ENCODE measurements at regions not wholly inside any gene's neighbourhood (a gene's known extent, or its start where the extent isn't known, plus 50 kb on each side); places are given as distances from the start of the nearest gene placed in this dataset.

DNA sequence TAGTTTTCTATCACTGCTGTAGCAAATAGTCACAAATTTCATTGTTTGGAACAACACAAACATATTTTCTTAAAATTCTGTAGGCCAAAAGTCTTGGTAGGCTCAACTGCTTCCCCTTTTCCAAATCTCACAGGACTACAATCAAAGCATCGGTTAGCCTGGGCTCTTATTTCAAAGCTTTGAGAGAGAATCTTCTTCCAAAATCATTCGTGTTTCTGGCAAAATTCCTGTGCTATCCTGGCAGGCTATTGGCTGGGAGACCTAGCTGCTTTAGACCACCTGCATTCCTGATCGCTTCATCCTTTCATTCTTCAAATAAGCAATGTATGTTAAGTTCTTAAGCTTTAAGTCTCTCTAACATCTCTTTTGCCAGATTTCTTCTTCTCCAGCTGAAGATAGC is 629.8 kb upstream of the CDH18 start:
- DNase-seq = no peak

DNA sequence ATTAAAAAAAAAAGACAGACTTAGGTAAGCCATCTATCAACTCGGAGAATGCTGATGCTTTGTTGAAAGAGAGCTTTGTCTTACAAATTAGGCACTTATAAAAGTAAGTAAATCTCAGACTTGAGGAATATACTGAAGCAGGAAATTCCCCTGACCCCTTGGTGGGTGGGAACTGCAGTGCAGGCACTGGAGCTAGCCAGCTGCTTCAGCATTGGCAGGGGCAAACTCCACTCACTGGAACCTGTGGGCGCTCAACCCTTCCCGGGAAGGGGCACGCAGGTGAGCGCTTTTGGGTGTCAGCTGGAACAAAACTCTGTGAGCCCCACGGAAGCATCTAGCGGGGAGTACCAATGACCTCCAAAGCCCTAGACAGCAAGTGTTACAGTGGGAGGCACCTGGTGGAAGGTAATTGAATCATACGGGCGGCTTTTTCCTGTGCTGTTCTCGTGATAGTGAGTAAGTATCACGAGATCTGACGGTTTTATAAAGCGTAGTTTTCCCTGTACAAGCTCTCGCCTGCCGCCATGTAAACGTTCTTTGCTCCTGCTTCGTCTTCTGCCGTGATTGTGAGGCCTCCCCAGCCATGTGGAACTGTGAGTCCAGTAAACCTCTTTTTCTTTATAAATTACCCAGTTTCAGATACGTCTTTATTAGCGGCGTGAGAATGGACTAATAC is 628.0 kb upstream of the CDH18 start:
- no peak for DNase-seq

DNA sequence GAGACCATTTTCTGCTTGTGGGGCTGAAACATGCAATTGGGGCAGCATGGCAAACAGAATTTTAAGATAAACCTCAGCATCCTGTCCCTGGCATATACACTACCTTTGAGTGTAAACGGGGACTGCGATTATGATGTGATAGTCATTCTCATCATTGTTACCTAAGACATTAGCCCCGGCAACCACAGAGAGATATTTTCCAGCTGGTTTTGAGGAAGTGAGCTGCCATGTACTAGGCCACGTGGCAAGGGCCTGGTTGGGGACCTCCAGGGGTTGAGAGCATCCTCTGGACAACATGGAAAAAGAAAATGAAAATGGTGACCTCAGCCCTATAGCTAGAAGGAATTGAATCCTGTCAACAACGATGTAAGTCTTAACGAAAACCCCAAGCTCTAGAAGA is 623.6 kb upstream of the CDH18 start:
- peak; percentile 14 for DNase-seq

DNA sequence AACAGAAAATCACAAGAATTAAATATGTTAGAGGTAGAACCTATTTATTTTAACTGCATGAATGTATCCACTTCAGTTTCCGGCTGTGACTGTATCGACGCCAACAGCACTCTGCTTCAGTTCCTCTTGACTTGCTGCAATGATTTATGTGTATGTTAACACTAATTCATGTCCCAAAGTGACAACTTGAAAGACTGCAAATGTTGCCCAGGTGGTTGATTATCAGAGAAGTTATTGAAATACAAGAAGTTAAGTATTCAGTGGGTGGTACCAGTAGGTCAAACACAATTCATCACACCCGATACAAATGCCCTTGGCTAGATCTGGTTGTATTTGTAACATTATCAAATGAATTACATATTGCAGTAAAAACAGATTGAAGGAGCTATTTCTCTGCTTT is 622.7 kb upstream of the CDH18 start:
- peak; percentile 41 for DNase-seq

DNA sequence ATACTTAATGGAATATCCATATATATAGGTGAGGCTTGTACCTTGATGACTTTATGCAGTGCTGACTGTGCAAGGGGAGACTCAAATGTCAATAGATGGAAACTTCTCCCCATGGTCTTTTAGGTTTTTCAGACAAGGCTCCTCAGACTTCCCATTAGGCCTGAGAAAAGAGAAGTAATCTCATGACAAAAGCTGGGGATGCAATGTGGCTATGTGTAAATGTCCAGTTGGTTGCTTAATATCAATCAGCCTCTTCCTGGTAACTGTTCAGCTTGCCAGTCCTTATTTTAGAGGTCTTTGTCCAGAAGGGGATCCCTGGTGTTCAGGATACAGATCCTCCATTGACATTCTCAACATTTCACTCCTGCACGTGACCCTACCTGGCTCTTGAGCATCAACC is 621.1 kb upstream of the CDH18 start:
- DNase-seq = peak; percentile 12

DNA sequence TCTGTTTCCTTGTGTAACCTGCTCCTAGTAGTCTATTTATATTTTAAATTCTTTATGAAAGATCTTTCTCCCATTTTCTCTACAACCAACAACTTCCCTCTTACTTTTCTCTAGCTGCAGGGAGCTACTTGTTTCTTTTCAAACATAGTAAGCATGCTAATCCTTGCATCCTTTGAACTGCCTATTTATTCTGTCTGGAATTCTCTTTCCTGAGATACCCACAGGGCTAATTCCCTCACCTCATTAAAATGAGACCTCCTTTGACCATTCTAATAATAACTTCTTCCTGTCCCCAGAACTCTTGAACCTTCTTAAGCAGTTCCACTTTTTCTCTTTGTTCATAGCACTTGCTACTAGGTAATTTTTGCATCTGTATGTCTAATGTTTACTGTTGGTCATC is 620.6 kb upstream of the CDH18 start:
- no peak for DNase-seq

DNA sequence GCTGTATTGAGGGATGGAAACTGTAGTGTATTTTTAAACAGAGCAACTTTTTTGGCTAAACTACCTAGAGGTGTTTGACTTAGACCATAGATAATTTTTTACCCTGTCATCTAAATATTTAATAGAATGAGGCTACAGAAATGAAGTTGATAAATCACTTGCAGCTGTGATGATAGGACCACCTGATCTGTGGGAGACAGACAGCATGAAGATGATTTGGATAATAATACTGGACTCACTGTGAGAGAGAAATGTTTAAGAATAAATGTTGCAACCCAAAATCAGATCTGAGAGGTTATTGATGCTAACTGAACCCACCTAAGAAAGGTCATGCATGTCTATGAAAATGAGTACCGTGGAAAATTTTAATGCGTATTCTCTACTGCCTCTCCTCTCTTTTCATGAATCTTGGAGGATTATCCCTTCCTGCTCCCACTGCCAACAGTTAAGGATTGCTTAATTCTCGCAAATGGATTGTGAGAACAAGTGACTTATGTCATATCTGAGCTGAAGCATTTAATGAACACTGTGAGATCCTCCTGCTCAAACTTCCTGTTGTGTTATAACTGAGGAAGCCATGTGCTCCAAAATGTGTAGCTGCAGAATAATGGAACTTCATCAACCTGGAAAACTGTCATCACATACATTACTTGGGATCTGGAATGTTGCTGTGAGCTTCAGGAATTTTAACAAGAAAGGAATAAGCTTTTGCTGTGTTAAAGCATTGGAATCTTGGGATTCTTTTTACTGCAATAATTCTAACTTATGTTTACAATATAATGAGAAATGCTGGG is 617.9 kb upstream of the CDH18 start:
- DNase-seq = no peak

DNA sequence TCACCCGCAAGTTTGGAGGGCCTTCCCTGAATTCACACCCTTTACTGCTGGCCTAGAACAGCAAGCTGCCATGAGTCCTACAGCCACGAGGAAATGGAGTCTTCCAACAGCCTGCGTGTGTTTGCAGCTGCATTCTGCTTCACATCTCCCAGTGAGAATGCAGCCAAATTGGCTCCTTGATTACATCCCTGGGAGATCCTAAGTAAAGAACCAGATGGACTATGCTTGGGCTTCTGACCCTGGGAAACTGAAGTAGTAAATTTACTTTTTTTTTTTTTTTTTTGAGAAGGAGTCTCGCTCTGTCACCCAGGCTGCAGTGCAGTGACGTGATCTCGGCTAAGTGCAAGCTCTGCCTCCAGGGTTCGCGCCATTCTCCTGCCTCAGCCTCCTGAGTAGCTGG is 617.0 kb upstream of the CDH18 start:
- no peak for DNase-seq

DNA sequence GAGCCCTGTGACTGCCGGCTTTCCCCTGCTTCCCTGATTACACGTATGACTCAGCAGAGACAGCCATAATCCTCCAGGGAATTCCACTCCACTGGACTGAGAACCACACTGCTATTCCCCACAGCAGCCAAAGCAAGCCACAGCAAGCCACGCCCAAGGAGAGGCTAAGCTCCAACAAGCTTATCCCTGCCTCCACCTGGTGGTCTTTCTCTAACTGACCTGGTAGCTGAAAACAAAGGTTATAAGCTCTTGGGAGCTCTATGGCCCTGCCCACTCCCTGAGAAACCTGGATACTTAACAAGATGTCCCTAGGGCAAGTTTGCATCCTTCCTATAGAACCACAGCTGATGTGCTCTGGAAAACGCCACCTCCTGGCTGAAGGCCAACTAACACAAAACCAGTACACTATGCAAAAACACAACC is 613.7 kb upstream of the CDH18 start:
- DNase-seq = no peak

DNA sequence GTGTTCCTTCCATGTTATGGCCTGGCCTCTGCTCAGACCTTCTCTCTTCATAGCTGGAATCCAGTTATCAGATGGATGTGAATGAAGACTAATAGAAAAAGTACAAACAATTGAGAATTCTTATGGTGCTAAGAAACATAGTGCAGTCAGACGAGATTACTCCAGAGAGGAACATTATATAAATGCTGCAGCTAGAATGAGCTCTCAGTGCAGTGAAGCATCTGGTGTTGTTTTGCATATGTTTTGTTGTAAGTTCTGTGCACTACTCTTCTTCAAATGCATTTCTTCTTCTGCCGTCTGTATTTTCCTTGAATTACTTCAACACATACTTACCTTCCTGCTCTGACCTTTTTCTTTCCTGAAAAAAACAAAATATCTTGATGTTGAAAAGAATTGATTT is 602.4 kb upstream of the CDH18 start:
- DNase-seq = no peak

DNA sequence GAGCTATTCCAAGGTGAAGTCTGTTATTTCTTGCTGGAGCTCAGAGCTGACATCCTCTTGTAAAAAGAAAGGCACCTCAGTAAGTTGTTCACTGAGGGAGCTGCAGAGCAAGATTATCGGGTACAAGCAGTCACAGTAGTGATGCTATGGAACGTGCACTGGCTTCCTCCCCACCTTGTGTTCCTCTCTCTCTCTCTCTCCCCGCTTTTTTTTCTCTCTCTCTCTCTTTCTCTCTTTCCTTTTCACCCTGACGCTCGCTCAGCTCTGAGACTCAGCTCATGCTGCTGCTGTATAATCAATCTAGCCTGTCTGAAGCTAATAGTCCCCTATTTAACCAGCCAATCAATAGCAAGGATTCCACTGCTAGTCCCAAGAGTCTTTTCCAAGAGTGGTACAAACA is 587.6 kb upstream of the CDH18 start:
- DNase-seq = no peak

DNA sequence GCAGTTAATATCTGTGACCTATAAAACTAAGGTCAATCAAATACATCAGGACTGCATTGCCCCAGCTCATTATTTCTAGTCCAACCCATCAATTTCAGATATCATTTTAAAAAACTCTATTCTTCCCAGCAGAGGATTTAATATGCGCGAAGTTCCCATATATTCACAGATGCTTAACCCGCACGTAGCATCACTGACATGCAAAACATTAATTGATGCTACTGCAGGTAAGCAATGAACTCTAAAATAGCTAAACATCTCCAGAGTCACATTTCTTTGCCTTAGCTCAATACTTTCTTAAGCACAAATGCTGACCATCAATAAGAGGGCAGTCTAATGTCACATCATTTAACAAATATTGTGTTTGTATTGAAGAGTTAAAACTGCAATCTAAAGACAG is 586.6 kb upstream of the CDH18 start:
- no peak for DNase-seq

DNA sequence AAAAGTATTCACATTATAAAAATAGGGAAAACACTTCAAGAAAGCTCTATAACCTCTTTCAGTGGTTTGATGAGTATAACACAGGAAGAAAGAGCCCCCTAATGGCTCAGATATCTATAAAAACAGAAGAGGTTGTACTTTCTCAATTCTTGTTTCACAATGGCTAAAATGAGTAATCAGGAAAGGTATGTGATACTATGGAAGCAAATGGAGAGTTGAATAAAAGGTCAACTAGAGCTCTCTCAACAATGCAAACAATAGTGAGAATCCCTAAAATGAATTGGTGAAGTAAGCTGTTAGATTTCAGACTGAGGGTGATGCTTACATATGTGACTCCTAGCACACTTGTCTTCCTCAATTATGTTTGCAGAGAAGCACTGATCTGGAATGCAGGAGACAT is 584.6 kb upstream of the CDH18 start:
- DNase-seq = peak; percentile 50

DNA sequence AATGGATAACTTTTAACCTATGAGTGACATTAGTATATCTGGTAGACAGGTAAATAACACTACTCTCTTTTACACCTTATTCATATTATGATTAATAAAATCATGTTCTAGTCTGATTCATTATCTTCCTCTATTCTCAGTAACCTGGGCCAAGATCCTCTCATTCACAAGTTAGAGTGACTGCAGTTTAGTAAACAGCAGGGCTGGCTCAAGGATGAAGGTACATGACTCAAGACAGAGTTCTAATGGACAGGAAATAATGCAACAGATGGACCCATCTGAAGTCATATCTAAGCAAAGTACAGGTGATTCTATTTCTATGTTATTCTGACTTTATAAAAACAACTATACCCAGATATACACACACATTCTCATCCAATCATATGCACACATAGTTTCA is 582.5 kb upstream of the CDH18 start:
- DNase-seq = no peak

DNA sequence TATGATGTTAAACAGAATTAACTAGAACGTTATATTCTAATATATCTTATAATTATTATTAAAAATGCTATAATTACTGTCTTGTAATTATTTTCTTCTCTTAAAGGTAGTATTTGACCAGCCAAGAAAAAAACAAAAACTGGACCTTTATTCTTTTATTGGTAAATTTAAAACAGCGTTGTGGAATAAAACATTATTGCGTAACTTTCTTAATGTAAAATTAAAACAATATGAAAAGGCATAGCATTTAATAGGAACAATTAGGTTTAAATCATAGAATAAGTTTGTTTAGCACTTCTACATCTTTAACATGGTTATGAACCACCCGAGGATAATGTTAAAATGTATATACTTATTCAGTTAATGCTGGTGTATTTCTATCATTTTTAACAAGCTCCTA is 574.5 kb upstream of the CDH18 start:
- DNase-seq = no peak

DNA sequence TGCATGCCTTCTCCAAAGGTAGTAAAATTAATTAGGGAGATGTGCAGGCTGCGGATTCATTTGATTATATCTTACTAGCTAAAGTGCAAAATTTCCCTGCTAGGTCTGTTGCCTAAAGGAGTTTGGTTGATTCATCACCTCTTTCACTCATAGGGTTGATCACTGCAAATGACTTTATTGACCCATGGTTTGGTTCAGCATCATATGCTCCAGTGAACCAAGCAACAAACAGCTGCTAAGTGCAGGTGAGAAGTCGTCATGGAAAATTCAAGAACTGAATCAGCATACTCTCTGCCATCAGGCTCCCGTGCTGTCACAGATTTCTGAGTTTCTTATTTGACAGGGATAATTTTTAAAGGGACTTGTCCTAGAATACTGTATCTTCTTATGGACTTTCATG is 571.8 kb upstream of the CDH18 start:
- no peak for DNase-seq

DNA sequence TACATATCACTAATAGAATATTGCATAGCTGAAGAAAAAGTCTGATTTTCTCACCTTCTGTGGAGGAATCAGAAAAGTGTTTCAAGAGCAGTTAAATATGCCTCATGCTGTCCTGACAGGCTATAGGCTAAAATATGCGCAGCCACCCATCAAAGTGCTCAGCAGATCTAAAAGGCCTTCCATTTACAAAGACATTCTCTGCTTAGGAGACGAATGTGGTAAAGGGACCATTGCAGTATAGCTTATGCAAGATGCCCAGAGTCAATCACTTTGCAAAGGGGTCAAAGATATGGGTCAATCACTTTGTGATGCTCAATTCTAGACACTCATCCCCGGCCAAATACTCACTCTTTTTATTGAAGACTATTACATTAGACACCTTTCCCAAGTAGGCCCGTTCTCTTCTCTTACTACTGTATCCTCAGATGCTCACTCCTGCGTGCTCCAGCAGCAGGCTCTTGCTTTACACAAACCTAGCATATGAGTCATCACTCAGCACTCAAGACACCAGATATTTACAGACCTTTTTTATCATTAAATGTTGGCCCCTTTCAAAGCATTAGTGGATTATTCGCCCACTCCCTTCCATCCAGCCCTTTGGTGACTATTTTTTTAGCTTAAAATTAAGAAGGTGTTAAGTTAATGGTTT is 568.2 kb upstream of the CDH18 start:
- no peak for DNase-seq

DNA sequence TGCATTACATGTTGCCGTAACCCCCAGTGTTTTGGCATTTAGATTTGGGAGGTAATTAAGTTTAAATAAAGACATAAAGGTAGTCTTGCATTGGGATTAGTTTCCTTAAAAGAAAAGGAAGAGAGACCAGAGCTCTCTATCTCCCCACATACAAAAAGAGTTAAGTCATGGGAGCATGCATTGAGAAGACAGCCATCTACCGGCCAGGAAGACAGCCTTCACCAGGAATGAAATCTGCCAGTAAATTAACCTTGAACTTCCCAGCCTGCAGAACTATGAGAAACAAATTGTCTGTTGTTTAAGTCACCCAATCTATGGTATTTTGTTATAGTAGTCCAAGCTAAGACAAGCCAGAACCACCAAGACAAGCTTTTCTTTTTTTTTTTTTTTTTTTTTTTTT is 567.0 kb upstream of the CDH18 start:
- peak; percentile 2 for DNase-seq

DNA sequence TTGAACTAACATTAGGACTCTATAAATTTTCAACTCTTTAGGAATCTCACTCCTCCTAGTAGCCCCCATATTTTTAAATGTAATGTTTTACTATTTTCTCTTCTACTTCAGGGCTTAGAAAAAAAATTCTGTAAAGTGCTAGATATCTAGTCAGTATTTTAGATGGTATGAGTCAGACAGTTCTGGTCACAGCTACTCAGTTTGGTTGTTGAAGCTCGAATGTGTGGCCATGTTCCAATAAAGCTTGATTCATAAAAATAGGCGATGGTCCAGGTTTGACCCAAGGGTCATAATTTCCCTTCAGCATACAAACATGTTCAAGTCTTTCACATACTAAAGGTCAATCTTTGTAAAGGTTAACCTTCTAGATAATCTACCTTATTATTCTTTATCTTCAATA is 566.0 kb upstream of the CDH18 start:
- DNase-seq = no peak

DNA sequence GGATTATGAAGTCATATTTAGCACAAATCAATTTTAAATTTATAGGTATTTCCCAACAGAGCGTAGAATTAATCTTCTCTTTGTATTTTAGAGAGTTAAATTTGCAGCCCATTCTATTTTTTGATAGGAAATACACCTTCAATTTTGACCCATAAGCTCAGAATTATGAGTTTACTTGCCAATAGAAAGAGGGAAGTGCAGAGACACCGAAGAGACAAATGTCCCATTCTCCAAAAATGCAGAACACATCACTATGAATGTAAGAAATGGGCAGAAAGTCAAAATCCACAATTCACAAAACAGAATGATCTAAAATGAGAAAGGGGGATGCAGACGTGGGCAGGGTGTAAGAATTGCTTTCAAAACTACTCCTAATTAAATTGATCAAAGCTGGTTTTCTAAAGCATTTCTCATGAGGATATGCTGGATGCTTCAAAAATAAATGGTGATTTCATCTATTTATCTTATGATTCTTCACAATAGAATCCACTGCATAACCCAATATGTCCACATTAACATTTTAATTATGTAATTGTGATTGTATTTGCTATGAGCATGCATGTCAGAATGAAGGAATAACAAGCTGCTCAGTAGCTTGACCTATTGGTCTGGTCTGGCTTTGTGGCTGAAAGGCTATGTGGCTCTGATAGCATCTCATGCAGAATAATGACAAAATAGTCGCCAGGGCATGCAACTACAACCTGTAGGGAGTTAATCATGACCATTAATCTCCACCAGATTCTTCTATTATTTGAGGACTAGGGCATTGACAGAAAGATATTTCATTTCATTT is 550.1 kb upstream of the CDH18 start:
- DNase-seq = peak; percentile 8

DNA sequence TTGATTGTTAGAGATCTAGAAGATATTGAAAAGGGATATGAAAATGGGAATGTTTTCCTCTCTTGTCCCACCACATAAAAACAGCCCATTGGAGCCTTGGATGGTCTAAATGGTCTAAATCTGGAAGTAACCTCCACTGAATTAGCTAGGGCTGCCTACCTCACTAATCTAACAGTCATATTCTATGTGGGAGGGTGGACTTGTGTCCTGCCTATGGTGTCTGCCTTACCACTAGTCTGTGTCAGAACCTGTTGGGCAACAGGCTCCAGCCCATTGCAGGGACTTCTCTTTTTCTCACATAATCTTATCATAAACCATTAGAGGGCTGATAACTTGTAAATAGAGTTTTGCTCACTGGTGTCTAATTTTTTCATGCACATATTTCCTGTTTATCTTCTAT is 548.8 kb upstream of the CDH18 start:
- DNase-seq = peak; percentile 83

DNA sequence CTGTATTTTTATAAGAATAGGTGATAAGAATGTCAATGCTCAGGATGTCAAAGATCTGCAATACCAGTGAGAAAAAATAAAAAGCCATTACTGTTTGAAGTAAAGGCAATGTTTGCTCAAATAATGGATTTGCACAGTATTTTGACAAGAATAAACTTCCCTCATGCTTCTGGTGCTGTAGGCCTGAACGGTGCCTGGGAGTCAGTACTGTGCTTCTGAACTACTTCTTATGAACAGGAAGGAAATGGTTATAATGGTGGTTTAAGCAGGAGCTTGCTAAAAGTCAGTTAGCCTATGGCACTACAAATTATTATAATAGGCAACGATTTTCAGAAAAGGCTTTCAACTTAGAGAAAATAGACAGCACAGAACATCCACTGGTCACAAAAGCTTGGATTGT is 548.3 kb upstream of the CDH18 start:
- peak; percentile 65 for DNase-seq

DNA sequence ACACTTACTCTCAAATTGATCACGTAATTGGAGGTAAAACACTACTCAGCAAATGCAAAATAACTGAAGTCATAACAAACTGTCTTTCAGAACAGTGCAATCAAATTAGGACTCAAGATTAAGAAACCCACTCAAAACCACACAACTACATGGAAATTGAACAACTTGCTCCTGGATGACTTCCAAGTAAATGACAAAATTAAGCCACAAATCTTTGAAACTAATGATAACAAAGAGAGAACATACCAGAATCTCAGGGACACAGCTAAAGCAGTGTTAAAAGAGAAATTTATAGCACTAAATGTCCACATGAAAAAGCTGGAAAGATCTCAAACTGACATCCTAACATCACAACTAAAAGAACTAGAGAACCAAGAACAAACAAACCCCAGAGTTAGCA is 540.5 kb upstream of the CDH18 start:
- peak; percentile 13 for DNase-seq
